ENCODE measurements at regions not wholly inside any gene's neighbourhood (a gene's known extent, or its start where the extent isn't known, plus 50 kb on each side); places are given as distances from the start of the nearest gene placed in this dataset.

DNA sequence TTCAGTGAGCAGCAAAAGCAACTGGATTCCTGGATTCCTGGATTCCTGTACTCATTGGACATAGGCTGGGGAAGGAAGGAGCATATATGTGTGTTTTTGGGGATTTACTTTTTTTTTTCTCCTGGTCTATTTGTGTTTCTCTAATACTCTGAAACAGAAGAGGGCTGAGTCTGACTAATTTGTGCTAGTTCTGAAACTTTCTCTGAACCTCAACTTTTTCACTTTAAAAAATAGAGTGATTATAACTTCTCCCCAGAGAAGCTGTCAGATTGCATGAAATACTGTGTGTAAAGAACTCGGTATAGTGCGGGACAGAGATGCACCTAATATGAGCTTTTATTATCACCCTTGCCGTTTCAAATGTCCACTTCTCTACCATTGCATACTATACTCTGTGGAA is 529.5 kb downstream of the TMTC2 start:
- TF ChIP-seq, protein P1, sequence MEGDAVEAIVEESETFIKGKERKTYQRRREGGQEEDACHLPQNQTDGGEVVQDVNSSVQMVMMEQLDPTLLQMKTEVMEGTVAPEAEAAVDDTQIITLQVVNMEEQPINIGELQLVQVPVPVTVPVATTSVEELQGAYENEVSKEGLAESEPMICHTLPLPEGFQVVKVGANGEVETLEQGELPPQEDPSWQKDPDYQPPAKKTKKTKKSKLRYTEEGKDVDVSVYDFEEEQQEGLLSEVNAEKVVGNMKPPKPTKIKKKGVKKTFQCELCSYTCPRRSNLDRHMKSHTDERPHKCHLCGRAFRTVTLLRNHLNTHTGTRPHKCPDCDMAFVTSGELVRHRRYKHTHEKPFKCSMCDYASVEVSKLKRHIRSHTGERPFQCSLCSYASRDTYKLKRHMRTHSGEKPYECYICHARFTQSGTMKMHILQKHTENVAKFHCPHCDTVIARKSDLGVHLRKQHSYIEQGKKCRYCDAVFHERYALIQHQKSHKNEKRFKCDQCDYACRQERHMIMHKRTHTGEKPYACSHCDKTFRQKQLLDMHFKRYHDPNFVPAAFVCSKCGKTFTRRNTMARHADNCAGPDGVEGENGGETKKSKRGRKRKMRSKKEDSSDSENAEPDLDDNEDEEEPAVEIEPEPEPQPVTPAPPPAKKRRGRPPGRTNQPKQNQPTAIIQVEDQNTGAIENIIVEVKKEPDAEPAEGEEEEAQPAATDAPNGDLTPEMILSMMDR (IDR thresholded peaks at IDR 0.05), result no peak
- no peak for TF ChIP-seq POLR2A (IDR thresholded peaks at IDR 0.05)

Data from right lobe of liver (tissue), 4 donors.